Omental fat pad (tissue), 3 donors: ENCODE measurements at regions not wholly inside any gene's neighbourhood (a gene's known extent, or its start where the extent isn't known, plus 50 kb on each side); places are given as distances from the start of the nearest gene placed in this dataset.
"Not testable (repeated sequence)": the region's sequence is repeated elsewhere in the genome, so short reads cannot be mapped to it uniquely, and the experiment has no call there.

ENCODE experiments used
- ATAC-seq: fragments of 150-250 bp; one replicate; pipeline ENCODE4 v1.9.1; 2016; ENCODE audit warnings: mild to moderate bottlenecking, moderate library complexity; ENCODE audit not compliant: low FRiP score
- DNase-seq: peaks from one replicate; pipeline ENCODE4 v3.0.0-alpha.2; 2019; ENCODE audit warnings: low spot score
- TF ChIP-seq, protein P1 (sequence below), 3 donors: fragments of 450-650 bp; IDR thresholded peaks; one replicate each; pipeline ENCODE4 v1.5.1; 2016 to 2017; ENCODE audit warnings: antibody characterized with exemption in 3 of 3, mild to moderate bottlenecking in 3 of 3, moderate library complexity in 2 of 3

DNA sequence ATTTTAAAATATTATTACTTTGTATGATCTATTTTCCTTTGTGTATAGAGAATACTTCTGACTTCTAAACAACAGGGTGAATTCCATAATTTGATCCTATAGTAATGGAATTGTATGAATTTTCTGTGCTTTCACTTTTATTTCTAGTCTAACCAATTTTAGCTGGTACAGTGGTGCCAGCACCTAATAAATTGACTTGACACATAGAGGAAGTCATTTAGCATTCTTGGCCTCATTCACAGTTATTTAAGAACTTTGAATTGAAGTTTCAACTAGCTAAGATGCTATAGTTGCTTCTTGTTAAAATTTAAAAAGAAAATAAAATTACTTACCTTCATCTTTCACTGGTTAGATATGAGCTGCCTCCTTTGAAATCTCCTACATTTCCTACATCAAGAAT lies 220.4 kb downstream of the CPS1 start:
- TF ChIP-seq, protein P1, sequence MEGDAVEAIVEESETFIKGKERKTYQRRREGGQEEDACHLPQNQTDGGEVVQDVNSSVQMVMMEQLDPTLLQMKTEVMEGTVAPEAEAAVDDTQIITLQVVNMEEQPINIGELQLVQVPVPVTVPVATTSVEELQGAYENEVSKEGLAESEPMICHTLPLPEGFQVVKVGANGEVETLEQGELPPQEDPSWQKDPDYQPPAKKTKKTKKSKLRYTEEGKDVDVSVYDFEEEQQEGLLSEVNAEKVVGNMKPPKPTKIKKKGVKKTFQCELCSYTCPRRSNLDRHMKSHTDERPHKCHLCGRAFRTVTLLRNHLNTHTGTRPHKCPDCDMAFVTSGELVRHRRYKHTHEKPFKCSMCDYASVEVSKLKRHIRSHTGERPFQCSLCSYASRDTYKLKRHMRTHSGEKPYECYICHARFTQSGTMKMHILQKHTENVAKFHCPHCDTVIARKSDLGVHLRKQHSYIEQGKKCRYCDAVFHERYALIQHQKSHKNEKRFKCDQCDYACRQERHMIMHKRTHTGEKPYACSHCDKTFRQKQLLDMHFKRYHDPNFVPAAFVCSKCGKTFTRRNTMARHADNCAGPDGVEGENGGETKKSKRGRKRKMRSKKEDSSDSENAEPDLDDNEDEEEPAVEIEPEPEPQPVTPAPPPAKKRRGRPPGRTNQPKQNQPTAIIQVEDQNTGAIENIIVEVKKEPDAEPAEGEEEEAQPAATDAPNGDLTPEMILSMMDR (IDR thresholded peaks at IDR 0.05), result no peak
- DNase-seq (no peak), ATAC-seq (no peak)

GRCh38 chr2:210782222-210782621 lies 225.8 kb downstream of the CPS1 start:
- no peak for DNase-seq
- TF ChIP-seq, protein P1 (IDR thresholded peaks at IDR 0.05), result no peak
- no peak for ATAC-seq

GRCh38 chr2:210787831-210788230 lies 231.4 kb downstream of the CPS1 start:
- not testable (repeated sequence) for ATAC-seq, DNase-seq

- DNase-seq (no peak), ATAC-seq (no peak)
- TF ChIP-seq, protein P1 (IDR thresholded peaks at IDR 0.05), result no peak
Observed at GRCh38 chr2:210792000-210792399, 235.6 kb downstream of the CPS1 start.

GRCh38 chr2:210795506-210795905 lies 239.1 kb downstream of the CPS1 start:
- no peak for ATAC-seq
- TF ChIP-seq, protein P1 (IDR thresholded peaks at IDR 0.05), result no peak
- DNase-seq, result no peak

DNA sequence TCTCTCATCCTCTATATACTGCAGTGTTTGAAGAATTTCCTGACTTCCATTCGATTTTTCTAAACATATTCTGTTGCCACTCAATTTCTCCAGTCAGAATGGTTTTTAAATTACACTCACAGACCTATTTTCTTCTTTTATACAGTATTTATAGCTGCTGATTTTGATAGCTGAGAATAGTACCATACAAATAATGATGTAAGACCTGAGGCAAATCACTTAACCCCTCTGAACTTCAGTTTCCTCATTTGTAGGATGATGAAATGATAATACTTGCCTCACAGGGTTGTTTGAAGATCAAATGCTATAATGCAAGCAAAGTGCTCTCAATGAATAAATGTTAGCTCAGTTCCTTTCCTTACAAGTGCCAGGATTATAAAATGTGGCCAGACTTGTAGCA lies 241.8 kb downstream of the CPS1 start:
- ATAC-seq (no peak), DNase-seq (no peak)
- TF ChIP-seq, protein P1 (IDR thresholded peaks at IDR 0.05), result no peak

DNA sequence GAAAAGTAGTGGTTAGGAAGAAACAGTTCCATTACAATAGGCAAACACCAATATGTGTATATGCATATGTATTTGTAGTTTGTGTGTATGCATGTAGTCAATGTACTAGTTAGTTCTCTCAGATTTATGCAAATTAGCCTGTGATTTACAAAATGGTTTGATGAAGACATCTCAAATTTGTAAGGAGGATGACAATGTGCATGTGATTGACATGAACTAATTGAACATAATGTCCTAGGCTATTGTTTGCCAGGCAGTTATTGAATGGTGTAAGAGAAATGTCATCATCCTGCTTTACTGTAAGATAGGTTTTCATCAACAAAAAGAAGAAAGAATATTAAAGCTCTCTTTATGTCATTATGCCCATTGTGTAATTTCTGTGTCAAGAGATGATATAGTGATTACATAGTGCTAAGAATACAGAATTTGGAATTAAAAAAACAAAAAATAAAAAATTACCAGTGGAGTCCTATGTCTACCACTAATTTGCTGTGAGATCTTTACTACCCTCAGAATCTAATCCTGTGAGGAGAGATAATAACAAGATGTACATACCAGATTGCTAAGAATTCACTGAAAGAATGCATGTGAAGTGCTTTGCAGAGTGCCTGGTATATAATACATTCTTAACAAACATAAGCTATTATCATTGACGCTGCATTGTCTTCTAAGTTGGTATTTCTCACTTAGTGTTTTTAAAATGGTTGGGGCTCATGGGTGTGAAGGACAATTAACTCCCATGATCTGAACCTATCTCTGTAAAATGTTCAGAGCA lies 258.0 kb downstream of the CPS1 start:
- DNase-seq, result no peak
- TF ChIP-seq, protein P1 (IDR thresholded peaks at IDR 0.05), result no peak

More for the DNA sequence above, 258.0 kb downstream of the CPS1 start:
- no peak for ATAC-seq
